ENCODE measurements at regions not wholly inside any gene's neighbourhood (a gene's known extent, or its start where the extent isn't known, plus 50 kb on each side); places are given as distances from the start of the nearest gene placed in this dataset.
"Not testable (repeated sequence)": the region's sequence is repeated elsewhere in the genome, so short reads cannot be mapped to it uniquely, and the experiment has no call there.

DNA sequence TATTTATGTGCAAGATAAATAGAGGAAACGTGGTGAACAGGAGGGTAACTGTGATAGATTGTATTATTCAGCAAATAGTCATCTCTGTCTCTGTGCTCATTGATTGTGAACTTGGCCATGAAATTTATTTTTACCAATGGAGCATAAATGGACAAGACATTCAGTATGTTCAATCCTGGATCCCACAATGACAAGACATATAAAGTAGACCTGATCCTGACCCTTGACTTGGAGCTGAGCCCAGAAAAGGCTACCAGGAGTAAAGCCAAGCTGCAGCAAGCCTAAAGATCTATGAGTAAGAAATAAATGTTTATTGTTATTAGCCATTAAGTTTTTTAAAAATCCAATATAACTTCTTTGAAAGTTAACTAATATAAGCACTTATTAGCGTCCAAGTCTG is 531.2 kb downstream of the PIK3C3 start:
- DNase-seq, result no peak

DNA sequence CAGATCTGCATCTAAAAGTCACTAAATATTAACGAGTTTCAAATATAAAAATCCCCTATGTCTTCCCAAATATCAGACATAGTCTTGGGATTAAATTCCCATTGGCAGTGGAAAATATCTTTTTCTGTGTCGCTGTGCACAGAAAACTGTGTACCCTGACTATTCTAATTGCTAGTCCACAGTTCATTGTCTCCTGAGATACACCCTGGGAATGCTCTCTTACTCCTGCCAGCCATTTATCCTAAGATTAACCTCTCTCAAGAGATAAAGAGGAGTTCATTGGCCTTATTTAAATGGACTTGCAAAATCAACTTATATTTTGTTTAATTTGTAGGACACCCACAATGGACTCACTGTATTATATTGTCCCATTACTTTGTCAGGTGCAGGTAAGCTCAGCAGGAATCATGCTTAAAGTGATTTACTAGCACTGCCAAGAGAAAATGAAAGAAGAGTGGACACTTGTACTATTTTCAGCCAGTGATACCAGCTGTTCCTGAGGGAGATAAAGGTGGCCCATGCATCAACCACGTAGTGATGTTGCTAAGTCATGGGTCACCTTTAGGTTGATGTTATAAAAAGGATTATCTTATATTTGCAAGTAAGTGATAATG is 553.8 kb downstream of the PIK3C3 start:
- DNase-seq, result no peak

DNA sequence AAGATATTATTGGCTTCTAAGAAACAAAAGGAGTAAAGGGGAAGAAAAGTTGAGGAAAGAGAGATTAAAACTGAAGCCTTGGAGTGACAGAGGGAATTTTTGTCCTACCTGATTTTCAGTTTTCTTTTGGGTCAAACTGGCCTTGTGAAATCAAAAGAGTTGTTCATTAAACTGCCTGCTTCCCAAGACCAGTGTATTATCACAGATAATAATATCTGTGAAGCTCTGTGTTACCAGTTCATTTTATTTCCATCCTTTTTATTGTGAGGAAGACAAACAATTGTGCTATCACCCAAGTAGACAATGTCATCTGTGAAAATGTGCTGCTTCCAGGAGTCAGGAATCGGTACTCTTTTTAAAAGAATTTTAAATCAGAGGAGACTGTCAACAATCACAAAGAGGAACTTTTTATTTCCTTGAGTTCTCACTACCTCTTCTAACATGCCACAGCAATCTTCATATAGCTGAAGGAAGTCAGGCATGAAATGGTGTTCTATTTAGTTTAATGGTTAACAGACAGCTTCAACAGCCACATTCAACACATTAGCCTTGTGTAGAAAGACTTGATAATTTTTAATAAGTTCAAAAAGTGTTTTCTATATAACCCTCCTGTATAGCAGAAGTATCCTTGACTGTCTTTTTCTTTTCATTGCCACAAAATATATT is 554.8 kb downstream of the PIK3C3 start:
- DNase-seq, result no peak

DNA sequence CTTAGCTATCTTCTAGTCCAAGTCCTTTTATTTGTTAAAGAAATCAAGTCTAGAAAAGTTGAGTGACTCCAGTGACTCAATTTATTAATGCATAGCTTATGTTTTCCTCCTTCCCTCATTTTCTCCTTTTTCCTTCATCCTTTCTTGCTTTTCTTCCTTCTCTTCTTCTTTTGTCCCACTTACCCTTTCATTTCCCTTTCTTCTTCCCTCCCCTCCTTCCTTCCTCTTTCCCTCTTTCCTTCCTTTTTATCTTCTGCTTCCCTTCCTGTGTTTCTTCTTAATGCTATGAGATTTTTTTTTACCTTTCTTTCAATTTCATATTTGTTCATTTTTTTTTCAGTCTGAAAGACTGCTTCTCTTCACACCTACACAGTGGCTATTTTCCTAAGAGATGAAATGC is 555.5 kb downstream of the PIK3C3 start:
- no peak for DNase-seq

DNA sequence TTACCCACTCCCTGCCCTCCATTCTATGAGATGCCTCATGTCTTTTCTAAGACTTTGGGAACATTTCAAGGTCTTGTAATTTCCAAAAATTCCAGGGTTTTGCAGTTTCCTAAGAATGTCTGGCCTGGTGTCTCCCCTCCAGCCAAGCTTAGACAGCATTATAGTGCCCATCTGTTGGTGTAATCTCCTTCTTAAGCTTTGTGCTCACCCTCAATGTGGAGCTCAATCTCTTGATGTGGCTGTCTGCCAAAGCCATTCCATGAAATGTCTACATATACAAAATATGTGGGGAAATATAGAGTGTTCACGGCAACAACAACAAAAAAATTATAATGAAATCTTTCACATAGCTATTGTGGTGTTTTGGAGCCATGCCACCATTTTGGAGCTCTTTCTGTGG is 558.4 kb downstream of the PIK3C3 start:
- no peak for DNase-seq

DNA sequence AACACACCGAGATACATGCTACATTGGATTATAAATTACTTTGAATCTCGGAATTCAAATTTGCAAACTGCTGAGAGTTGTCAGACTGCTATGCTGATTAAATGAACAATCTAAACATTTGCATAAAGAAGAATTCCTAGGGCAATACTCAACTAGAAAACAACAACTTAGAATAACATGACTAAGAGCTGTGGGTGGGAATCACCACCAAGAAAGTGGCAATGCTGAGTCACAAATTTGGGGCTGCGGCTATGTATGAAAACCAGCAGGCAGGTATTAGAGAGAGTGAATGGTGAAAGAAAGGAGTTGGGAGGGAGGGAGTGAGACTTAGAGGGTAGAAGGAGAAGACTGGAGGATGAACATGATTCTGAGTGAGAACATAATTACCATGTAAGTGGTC is 559.5 kb downstream of the PIK3C3 start:
- no peak for DNase-seq

DNA sequence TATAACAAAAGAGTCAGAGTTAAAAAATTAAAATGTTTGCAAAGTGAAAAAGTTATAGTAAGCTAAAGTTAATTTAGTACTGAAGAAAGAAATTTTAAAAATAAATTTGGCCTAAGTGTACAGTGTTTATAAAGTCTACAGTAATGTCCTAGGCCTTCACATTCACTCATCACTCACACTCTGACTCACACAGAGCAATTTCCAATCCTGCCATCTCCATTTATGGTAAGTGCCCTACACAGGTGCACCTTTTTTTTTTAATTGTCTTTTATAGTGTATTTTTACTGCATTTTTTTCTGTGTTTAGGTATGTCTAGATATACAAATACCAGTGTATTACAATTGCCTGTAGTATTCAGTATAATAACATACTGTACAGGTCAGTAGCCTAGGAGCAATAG is 562.9 kb downstream of the PIK3C3 start:
- no peak for DNase-seq

DNA sequence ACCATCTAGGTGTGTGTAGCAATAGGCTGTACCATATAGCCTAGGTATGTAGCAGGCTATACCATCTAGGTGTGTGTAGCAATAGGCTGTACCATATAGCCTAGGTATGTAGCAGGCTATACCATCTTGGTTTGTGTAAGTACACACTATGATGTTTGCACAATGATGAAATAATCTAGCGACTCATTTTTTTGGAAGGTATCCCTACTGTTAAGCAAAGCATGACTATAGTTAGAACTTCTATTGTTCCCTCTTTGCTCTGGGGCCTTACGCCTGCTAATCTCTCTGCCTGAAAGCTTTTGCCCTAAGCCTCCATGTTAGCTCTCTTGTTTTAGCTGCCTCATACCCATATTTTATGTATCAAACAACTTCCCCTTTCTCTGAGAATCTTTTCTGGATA is 563.3 kb downstream of the PIK3C3 start:
- not testable (repeated sequence) for DNase-seq

DNA sequence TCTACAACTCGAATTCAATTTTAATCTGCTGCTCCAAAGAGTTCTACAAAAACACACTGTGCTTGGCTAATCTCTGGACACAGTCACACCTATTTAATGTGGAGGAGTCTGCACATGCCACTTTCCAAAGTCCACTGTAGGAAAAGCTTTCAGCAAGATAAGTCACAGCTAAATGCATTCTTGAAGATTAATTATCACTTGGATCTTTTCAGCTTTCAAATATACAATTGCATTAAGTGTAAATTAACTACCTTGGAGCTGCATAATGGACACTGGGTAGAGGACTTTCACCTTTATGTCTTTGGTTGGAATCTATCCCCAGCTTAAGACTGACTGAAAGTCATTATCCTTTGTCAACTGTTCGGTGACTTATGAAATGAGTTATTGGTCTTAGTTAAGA is 565.1 kb downstream of the PIK3C3 start:
- no peak for DNase-seq

DNA sequence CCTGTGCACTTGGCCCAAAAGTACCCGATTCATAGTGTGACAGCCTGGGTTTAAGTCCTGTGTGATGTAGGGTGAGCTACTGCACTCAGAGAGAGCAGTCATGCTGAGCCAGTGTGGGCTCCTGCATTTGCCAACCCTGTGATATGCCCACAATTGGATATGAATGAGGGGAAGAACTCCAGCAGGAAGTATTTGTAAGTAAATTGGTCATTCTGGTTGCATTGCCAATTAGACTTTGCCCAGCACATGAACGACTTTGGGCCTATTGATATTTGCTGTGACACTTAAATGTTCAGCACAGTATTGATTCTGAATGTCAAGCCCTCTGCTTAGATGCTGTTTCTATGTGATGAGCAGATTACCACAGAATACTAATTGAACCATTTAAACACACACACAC is 570.9 kb downstream of the PIK3C3 start:
- DNase-seq, result no peak

DNA sequence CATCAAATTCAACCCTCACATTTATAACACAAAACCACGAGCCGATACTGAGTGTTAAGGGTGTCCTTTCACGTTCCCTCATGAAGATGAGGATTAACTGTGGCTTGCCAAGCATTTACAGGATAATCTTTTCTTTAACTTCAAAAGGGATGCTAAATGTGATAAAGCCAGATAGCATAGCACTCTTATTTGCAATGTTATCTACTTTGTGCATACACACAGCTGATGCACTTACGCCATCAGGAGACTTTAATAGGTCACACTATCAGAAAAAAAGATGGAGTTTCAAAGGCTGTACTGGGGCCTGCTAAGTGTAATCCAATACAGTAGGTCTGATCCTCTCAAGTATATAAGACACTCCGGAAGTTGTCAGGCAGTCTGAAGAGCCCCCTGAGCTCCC is 572.7 kb downstream of the PIK3C3 start:
- DNase-seq, result no peak

DNA sequence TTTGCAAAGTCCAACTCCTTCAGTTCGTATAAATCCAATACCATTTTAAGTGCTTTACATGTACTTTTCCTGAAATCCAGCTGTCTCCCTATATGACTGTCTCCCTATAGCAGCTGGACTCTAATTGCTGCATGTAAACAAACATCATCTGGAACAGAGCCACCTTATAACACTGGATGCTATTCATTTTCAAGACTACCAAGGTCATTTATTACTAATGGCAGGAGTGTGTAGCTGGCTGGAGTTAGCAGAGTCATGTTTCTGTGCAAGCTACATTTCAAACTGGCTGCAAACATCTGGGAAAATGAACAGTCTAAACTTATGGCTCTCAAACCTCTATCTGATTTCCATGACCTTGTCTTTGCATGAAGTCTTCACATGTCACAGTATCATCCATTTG is 575.2 kb downstream of the PIK3C3 start:
- no peak for DNase-seq

DNA sequence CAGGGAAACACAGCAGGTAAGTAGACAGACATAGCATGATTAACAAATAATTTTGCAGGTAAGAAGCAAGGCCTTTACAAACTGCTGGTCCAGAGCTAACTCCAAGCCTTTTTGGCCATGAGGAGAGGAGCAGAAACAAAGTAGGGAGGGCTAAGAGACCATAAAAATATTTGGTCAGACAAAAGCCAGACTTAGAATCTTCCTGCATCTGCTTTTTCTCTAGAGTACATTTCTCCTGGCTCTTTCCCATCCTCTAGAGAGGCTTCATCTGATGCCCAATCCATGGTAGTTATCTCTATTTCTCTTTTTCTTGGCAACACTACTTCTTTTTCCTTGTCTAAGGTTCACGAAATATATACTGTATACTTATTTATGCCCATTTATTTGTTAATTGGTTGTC is 577.1 kb downstream of the PIK3C3 start:
- no peak for DNase-seq

DNA sequence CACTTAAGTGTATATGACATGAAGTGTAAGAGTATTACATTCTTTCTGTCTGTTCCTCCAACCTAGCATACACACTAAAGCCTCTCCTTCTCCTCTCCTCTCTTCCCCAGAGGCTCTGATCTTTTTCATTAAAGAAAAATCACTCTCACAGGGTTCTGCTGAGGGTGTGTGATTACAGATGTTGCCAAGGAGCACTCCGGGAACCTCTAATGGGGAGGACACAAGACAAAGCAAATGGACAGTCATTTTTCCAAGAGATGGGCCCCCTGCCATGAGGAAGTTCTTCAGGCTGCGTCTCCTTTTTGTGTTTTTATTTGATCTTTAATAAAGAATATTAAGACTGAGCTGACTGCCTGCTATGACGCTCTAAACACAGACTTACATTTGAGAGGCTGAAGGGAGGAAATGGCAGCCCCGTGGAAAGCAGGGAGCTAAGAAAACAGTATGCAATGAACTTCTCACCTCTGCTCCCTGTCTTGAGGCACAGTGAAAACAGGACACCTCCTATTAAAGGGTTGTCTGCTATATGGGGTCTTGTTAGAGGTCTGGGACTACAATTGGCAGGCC is 578.1 kb downstream of the PIK3C3 start:
- DNase-seq, result no peak

DNA sequence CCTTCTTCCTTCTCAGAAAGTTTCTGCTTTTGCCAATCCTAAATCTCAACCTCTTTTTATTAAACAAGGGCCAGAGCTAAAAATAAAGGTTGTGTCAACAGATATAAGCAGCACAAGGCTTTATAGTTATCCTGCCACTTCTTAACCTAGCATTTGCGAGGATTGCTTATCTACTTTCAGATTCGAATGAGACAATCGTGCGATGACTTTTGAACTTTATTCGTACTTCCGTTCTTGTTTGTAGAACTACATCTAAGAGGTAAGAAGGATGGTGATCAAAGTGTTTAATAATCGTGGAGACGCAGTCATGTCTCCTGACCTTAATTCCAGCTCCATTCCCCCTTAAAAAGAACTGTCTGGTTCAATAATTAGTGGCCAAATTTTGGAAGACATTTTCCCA is 578.6 kb downstream of the PIK3C3 start:
- no peak for DNase-seq

DNA sequence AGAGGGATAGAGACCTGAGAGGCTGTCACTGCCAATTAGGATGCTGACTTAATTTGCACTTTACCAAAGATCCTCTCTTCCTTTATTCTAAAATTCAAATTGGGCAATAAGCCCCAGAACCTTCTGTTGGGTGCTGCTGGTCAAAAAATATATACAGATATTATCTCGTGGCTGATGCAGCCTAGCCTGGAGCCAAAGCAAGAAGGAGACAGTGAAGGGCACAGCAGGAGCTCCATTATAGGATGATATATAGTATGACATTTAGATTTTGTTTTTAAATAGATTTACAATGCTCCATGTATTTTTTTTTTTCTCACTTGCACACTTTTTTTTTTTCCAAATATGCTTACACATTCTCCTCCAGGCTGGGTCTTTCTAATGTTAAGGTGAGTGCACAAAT is 579.3 kb downstream of the PIK3C3 start:
- no peak for DNase-seq

DNA sequence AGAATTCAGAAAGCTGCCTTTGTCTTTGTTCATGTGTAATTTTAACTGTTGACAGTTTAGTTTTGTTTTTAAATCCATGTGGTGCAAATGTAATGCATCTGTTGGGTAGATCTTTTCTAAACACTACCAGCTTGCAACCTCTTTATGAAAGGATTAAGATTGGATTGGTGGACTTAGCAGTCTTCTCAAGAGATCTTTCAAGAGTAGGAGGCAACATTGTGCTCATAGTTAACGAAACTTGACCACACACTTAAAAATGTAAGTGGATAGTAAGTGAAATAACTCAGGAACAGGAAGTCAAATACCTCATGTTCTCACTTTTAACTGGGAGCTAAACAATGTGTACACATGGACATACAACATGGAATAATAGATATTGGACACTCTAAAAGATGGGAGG is 579.0 kb downstream of the RIT2 start:
- DNase-seq, result no peak

DNA sequence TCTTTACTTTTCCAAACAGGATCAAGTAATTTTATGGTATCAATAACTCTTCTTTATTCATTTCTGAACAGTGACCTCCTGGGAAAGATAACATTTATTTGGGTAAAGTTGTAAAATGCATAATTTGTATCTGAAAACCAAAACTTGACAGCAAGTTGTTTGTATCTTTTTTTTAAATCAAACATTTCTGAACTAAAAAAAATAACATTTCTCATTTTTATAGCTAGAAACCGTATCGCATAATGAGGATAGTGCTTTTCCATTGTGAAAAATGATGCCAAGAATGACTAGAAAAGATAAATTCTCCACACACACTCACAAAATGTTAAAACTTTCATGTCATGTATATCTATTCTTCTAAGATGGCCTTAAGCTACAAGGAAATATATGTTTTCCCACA is 578.2 kb downstream of the RIT2 start:
- DNase-seq, result no peak

DNA sequence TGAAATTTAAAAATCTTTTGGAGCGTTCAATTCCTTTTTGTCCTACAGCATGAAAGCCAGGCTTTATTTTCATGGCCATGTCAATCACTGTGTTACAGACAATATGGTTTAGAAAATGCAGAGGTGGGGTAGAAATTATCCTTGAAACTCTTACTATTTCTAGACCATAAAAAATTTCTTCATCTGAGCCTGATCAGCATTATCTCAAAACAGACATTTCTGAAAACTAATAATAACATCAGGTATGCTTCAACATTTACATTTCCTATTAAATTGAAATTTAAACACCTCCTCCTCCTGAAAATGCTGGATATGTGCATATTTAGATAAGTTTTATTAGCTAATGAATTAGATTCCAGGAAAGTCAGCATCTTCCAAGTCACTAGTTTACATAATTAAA is 570.6 kb downstream of the RIT2 start:
- DNase-seq, result no peak

DNA sequence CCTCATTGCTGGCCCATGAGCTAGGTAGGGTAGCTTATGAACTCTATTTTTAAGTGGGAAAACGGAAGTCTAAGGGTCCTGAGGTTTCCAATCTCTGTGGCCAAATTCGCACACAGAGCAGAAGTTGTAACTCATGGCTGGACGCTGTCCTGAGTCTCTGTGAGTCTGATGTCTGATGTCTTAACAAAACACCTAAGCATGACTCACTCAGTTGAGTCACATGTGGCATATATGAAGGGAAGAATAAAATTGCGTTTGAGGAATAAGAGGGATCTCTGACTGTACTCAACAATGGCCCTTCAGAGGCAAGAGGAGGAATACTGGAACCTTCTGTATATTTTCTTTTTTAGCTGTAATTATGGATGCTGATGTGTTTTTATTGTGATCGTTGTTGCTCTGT is 569.7 kb downstream of the RIT2 start:
- DNase-seq, result no peak

DNA sequence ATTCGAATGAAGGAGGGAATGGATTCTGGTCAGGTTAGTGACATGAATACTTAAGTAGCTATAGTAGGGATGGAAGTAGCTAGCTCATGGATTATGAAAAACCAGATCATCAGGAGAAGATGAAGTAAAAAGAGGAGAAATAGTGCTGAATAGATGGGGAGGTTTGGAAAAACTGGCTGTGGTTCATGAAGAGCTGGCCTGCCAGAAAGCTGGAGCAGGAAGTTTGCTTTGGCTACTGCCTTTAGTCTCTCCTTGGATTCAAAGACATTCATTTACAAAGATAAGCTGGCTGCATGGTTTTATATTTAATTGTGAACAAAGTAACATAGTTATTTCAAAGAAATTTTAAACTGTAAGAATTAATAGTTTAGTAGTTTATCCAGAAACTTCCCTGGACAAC is 567.0 kb downstream of the RIT2 start:
- no peak for DNase-seq

DNA sequence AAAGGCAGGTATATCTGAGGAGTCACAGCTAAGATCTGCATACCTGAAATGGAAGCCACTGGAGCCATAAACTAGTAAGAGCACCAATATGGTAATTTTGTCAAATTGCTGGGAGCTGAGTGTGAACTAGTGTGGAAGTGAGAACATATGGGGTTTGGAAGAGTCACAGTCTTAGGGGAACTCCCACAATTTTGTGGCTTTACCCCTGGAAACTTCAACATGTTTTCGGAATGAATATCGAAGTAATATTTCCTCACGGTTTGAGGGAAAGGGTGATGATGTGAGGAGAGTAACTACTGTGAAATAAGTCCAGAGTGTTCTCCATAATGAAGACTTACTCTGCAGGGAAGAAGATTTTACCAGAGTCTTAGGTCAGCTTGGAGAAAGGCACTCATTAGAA is 565.9 kb downstream of the RIT2 start:
- DNase-seq, result no peak

DNA sequence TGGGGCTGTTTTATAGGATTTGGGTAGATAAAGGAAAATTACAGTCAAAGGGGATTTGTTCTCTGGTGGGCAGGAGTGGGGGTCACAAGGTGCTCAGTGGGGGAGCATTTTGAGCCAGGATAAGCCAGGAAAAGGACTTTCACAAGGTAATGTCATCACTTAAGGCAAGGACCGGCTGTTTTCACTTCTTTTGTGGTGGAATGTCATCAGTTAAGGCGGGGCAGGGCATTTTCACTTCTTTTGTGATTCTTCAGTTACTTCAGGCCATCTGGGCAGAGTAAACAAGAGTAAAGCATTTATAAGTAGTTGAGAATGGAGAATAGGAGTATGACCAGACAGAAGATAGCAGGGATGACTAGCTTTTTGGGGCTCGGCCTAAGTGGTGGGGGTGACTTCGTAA is 562.9 kb downstream of the RIT2 start:
- not testable (repeated sequence) for DNase-seq

DNA sequence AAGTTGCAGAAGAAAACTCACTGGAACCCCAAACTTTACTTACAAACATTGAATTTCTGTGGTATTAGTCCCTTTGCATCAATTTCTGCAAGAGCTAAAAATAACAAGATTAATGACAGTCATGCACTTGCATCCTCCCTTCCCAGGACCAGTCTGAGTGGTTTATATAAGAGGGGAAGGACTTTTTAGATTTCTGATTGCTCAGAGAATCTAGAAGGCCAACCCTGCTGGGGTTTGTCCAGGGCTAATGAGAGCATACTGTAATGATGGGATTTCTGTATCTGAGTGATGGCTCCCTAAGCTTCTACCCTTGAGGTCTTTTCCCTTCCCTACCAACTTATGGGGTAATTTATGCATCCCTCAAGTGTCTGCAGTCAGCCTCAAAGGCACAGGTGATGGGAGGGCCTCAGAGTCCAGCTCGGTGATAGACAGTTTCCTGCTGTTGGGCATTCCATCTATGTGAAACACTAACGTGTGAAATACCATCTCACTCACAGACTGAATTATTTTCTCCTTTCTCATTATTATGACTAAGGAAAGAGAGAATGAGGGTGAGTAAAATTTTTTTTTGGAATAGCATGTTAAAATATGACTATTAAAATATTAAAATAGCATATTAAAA is 556.3 kb downstream of the RIT2 start:
- DNase-seq, result no peak
